ENCODE measurements at regions not wholly inside any gene's neighbourhood (a gene's known extent, or its start where the extent isn't known, plus 50 kb on each side); places are given as distances from the start of the nearest gene placed in this dataset.

GRCh38 chr11:70848243-70848750 lies 404.1 kb downstream of the SHANK2 start:
- Mint-ChIP-seq H3K36me3 (no peaks in the 10 kb centered on the region), H3K27ac (no peak overlapping the region), H3K9me3 (no peaks in the 10 kb centered on the region), H3K27me3 (peaks cover 0 to 13% of the 10 kb centered on the region in 2 donors), H3K4me3 (no peak overlapping the region), H3K4me1 (ENCODE audit: low read depth in 2 of 2) (no peaks in the 10 kb centered on the region)
- ATAC-seq (no peak), DNase-seq (ENCODE audit: low spot score) (no peak)

GRCh38 chr11:70849031-70849430 lies 403.3 kb downstream of the SHANK2 start:
- Mint-ChIP-seq H3K9me3 (no peaks in the 10 kb centered on the region), H3K36me3 (no peaks in the 10 kb centered on the region), H3K27me3 (peaks cover 0 to 13% of the 10 kb centered on the region in 2 donors), H3K4me1 (ENCODE audit: low read depth in 2 of 2) (no peaks in the 10 kb centered on the region), H3K4me3 (no peak overlapping the region), H3K27ac (no peak overlapping the region)
- DNase-seq (ENCODE audit: low spot score), result no peak
- ATAC-seq, result no peak

- Mint-ChIP-seq H3K27ac (no peak overlapping the region), H3K36me3 (no peaks in the 10 kb centered on the region), H3K27me3 (peaks cover 6 to 10% of the 10 kb centered on the region in 2 donors), H3K4me1 (ENCODE audit: low read depth in 2 of 2) (no peaks in the 10 kb centered on the region), H3K4me3 (no peak overlapping the region), H3K9me3 (no peaks in the 10 kb centered on the region)
- DNase-seq (ENCODE audit: low spot score), result no peak
- no peak for ATAC-seq
These were observed 401.1 kb downstream of the SHANK2 start for GRCh38 chr11:70851308-70851707.

GRCh38 chr11:70851907-70852306 lies 400.5 kb downstream of the SHANK2 start:
- Mint-ChIP-seq H3K36me3 (no peaks in the 10 kb centered on the region), H3K4me1 (ENCODE audit: low read depth in 2 of 2) (no peaks in the 10 kb centered on the region), H3K4me3 (no peak overlapping the region), H3K9me3 (no peaks in the 10 kb centered on the region), H3K27me3 (peaks cover 9 to 16% of the 10 kb centered on the region in 2 donors), H3K27ac (no peak overlapping the region)
- ATAC-seq (no peak), DNase-seq (ENCODE audit: low spot score) (no peak)

- Mint-ChIP-seq H3K27ac (no peak overlapping the region), H3K36me3 (no peaks in the 10 kb centered on the region), H3K4me3 (no peak overlapping the region), H3K9me3 (no peaks in the 10 kb centered on the region), H3K4me1 (ENCODE audit: low read depth in 2 of 2) (no peaks in the 10 kb centered on the region), H3K27me3 (peaks cover 9 to 18% of the 10 kb centered on the region in 2 donors)
- DNase-seq (ENCODE audit: low spot score), result no peak
- no peak for ATAC-seq
These were observed 399.2 kb downstream of the SHANK2 start for GRCh38 chr11:70853068-70853769.

- ATAC-seq (no peak), DNase-seq (ENCODE audit: low spot score) (no peak)
- Mint-ChIP-seq H3K27ac (no peak overlapping the region), H3K36me3 (no peaks in the 10 kb centered on the region), H3K27me3 (peaks cover 11 to 20% of the 10 kb centered on the region in 2 donors), H3K4me3 (no peak overlapping the region), H3K9me3 (no peaks in the 10 kb centered on the region), H3K4me1 (ENCODE audit: low read depth in 2 of 2) (peaks cover 0 to under 1% of the 10 kb centered on the region in 2 donors)
These were observed 398.6 kb downstream of the SHANK2 start for GRCh38 chr11:70853770-70854108.

GRCh38 chr11:70854201-70854600 lies 398.2 kb downstream of the SHANK2 start:
- no peak overlapping the region for H3K27ac Mint-ChIP-seq
- peaks cover 3% of the 10 kb centered on the region for H3K9me3 Mint-ChIP-seq
- no peak overlapping the region for H3K4me3 Mint-ChIP-seq
- ATAC-seq, result no peak
- H3K27me3 Mint-ChIP-seq, result peaks cover 15 to 25% of the 10 kb centered on the region in 2 donors
- no peaks in the 10 kb centered on the region for H3K36me3 Mint-ChIP-seq
- DNase-seq (ENCODE audit: low spot score), result no peak
- H3K4me1 Mint-ChIP-seq (ENCODE audit: low read depth in 2 of 2), result peaks cover 3 to 5% of the 10 kb centered on the region in 2 donors

GRCh38 chr11:70854901-70855556 lies 397.3 kb downstream of the SHANK2 start:
- Mint-ChIP-seq H3K36me3 (no peaks in the 10 kb centered on the region), H3K4me1 (ENCODE audit: low read depth in 2 of 2) (peaks cover 5 to 7% of the 10 kb centered on the region in 2 donors), H3K4me3 (no peak overlapping the region), H3K27me3 (peaks cover 16 to 29% of the 10 kb centered on the region in 2 donors), H3K9me3 (peaks cover 4% of the 10 kb centered on the region), H3K27ac (no peak overlapping the region)
- no peak for ATAC-seq
- no peak for DNase-seq (ENCODE audit: low spot score)

- Mint-ChIP-seq H3K9me3 (peaks cover 4% of the 10 kb centered on the region), H3K36me3 (no peaks in the 10 kb centered on the region), H3K27ac (no peak overlapping the region), H3K27me3 (peaks cover 19 to 37% of the 10 kb centered on the region in 2 donors), H3K4me3 (no peak overlapping the region), H3K4me1 (ENCODE audit: low read depth in 2 of 2) (peaks cover 5 to 7% of the 10 kb centered on the region in 2 donors)
- DNase-seq (ENCODE audit: low spot score) (no peak), ATAC-seq (no peak)
These were observed 394.5 kb downstream of the SHANK2 start for GRCh38 chr11:70857894-70858293.

- Mint-ChIP-seq H3K4me1 (ENCODE audit: low read depth in 2 of 2) (peaks cover 5 to 7% of the 10 kb centered on the region in 2 donors), H3K27me3 (peaks cover 19 to 37% of the 10 kb centered on the region in 2 donors), H3K36me3 (no peaks in the 10 kb centered on the region), H3K9me3 (peaks cover 4% of the 10 kb centered on the region), H3K27ac (no peak overlapping the region), H3K4me3 (no peak overlapping the region)
- no peak for DNase-seq (ENCODE audit: low spot score)
- ATAC-seq, result no peak
These were observed 393.2 kb downstream of the SHANK2 start for GRCh38 chr11:70859180-70859579.

GRCh38 chr11:70860888-70861287 lies 391.5 kb downstream of the SHANK2 start:
- Mint-ChIP-seq H3K4me1 (ENCODE audit: low read depth in 2 of 2) (peaks cover 5 to 7% of the 10 kb centered on the region in 2 donors), H3K36me3 (no peaks in the 10 kb centered on the region), H3K27ac (no peak overlapping the region), H3K27me3 (peaks cover 19 to 31% of the 10 kb centered on the region in 2 donors), H3K9me3 (peaks cover 4% of the 10 kb centered on the region), H3K4me3 (no peak overlapping the region)
- DNase-seq (ENCODE audit: low spot score) (no peak), ATAC-seq (no peak)

GRCh38 chr11:70861559-70861958 lies 390.8 kb downstream of the SHANK2 start:
- no peaks in the 10 kb centered on the region for H3K36me3 Mint-ChIP-seq
- no peak overlapping the region for H3K4me3 Mint-ChIP-seq
- ATAC-seq (no peak), DNase-seq (ENCODE audit: low spot score) (no peak)
- no peak overlapping the region for H3K27ac Mint-ChIP-seq
- peaks cover 5 to 7% of the 10 kb centered on the region in 2 donors for H3K4me1 Mint-ChIP-seq (ENCODE audit: low read depth in 2 of 2)
- H3K9me3 Mint-ChIP-seq, result peaks cover 4% of the 10 kb centered on the region
- peaks cover 19 to 24% of the 10 kb centered on the region in 2 donors for H3K27me3 Mint-ChIP-seq

GRCh38 chr11:70862093-70862492 lies 390.3 kb downstream of the SHANK2 start:
- H3K27ac Mint-ChIP-seq, result no peak overlapping the region

GRCh38 chr11:70863186-70863585 lies 389.2 kb downstream of the SHANK2 start:
- no peak for ATAC-seq
- Mint-ChIP-seq H3K27ac (no peak overlapping the region), H3K36me3 (no peaks in the 10 kb centered on the region), H3K4me1 (ENCODE audit: low read depth in 2 of 2) (peaks cover 5 to 7% of the 10 kb centered on the region in 2 donors), H3K9me3 (peaks cover 4% of the 10 kb centered on the region), H3K4me3 (no peak overlapping the region), H3K27me3 (peaks cover 16 to 19% of the 10 kb centered on the region in 2 donors)
- DNase-seq (ENCODE audit: low spot score), result no peak

More at GRCh38 chr11:70862093-70862492, 390.3 kb downstream of the SHANK2 start:
- H3K27me3 Mint-ChIP-seq, result peaks cover 16 to 19% of the 10 kb centered on the region in 2 donors
- no peaks in the 10 kb centered on the region for H3K36me3 Mint-ChIP-seq
- ATAC-seq (no peak), DNase-seq (ENCODE audit: low spot score) (no peak)
- no peak overlapping the region for H3K4me3 Mint-ChIP-seq
- H3K9me3 Mint-ChIP-seq, result peaks cover 4% of the 10 kb centered on the region
- H3K4me1 Mint-ChIP-seq (ENCODE audit: low read depth in 2 of 2), result peaks cover 5 to 7% of the 10 kb centered on the region in 2 donors

All from natural killer cell treated with Interleukin-12 subunit alpha and Interleukin-12 subunit beta and Interleukin-15 and Interleukin-18, amount 100 ng/mL, for 72 hours (primary cell).